ENCODE measurements at regions not wholly inside any gene's neighbourhood (a gene's known extent, or its start where the extent isn't known, plus 50 kb on each side); places are given as distances from the start of the nearest gene placed in this dataset.

GRCh38 chr2:193480187-193480586 is 1285.5 kb upstream of the TMEFF2 start:
- TF ChIP-seq CTCF (IDR thresholded peaks at IDR 0.05) (no peak), NFYB (CRISPR knock-in tag; conservative IDR thresholded peaks at IDR 0.05; ENCODE audit: low read depth) (no peak), ESRRA (CRISPR knock-in tag; IDR thresholded peaks at IDR 0.05; ENCODE audit: borderline replicate concordance) (no peak), CBFB (CRISPR knock-in tag; IDR thresholded peaks at IDR 0.05; ENCODE audit: low read depth) (no peak), NR3C1 (CRISPR knock-in tag; conservative IDR thresholded peaks at IDR 0.05; ENCODE audit: low read depth) (no peak), SMAD3 (CRISPR knock-in tag; IDR thresholded peaks at IDR 0.05; ENCODE audit: borderline replicate concordance) (no peak), CREB1 (CRISPR knock-in tag; IDR thresholded peaks at IDR 0.05) (no peak), JUN (CRISPR knock-in tag; IDR thresholded peaks at IDR 0.05) (no peak), USF1 (CRISPR knock-in tag; IDR thresholded peaks at IDR 0.05) (no peak), SP1 (CRISPR knock-in tag; conservative IDR thresholded peaks at IDR 0.05) (no peak)
- TF ChIP-seq, protein P1, sequence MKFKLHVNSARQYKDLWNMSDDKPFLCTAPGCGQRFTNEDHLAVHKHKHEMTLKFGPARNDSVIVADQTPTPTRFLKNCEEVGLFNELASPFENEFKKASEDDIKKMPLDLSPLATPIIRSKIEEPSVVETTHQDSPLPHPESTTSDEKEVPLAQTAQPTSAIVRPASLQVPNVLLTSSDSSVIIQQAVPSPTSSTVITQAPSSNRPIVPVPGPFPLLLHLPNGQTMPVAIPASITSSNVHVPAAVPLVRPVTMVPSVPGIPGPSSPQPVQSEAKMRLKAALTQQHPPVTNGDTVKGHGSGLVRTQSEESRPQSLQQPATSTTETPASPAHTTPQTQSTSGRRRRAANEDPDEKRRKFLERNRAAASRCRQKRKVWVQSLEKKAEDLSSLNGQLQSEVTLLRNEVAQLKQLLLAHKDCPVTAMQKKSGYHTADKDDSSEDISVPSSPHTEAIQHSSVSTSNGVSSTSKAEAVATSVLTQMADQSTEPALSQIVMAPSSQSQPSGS (CRISPR knock-in tag; IDR thresholded peaks at IDR 0.05; ENCODE audit: borderline replicate concordance, low read depth): no peak

All from WTC11 (cell line).